ENCODE measurements at regions not wholly inside any gene's neighbourhood (a gene's known extent, or its start where the extent isn't known, plus 50 kb on each side); places are given as distances from the start of the nearest gene placed in this dataset.

DNA sequence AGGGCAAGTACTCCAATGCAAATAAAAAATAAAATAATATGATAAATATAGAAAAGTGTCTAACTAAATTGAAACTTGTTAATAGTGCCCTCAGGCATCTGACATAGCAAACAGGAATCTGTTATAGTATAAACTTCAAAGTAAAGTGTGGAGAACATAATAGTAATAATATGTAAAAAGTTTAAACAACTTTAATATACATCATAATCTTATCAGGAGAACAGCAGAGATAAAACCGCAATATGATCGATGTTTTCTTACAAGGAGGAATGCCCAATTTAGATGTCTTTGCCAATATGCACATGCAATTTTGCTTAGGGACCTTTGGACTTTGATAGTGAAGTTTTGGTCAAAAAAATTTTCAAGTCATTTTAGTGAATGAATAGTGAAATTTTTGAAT is 514.8 kb upstream of the IMPG1 start:
- Histone ChIP-seq H3K4me2 (ENCODE audit: control insufficient read depth, extremely low read depth, insufficient read depth, low read depth, low read length) (no peak overlapping the region), H3K4me3 (ENCODE audit: control insufficient read depth in 2 of 3, extremely low read depth in 1 of 3, insufficient read depth in 2 of 3, low read depth in 1 of 3, low read length in 3 of 3) (no peak overlapping the region), H3K27me3 (ENCODE audit: control insufficient read depth, extremely low read depth, insufficient read depth, low read length) (no peaks in the 10 kb centered on the region), H3K27ac (ENCODE audit: control insufficient read depth, insufficient read depth, low read length) (no peak overlapping the region), H3K9ac (ENCODE audit: control insufficient read depth, extremely low read depth, insufficient read depth, low read length) (no peak overlapping the region), H3K79me2 (ENCODE audit: control insufficient read depth, insufficient read depth, low read length) (no peaks in the 10 kb centered on the region), H3K9me3 (ENCODE audit: control insufficient read depth, low read depth, low read length) (no peaks in the 10 kb centered on the region), H4K20me1 (ENCODE audit: control insufficient read depth, extremely low read depth, insufficient read depth, low read length) (no peaks in the 10 kb centered on the region), H3K9me1 (ENCODE audit: control insufficient read depth, extremely low read depth, insufficient read depth, low read length) (no peaks in the 10 kb centered on the region), H3K36me3 (ENCODE audit: control insufficient read depth in 2 of 2, extremely low read depth in 1 of 2, insufficient read depth in 2 of 2, low read length in 2 of 2) (no peaks in the 10 kb centered on the region), H3K4me1 (ENCODE audit: control insufficient read depth, extremely low read depth, insufficient read depth, low read length) (no peaks in the 10 kb centered on the region), H2AFZ (ENCODE audit: control insufficient read depth, low read length) (no peak overlapping the region)
- TF ChIP-seq EZH2 (IDR thresholded peaks at IDR 0.05; ENCODE audit: low read length) (no peak), CTCF (optimal IDR thresholded peaks at IDR 0.05 in 1 of 3, IDR thresholded peaks at IDR 0.05 in 1 of 3, conservative IDR thresholded peaks at IDR 0.05 in 1 of 3; ENCODE audit: extremely low read depth in 1 of 3, insufficient read depth in 2 of 3, low read length in 3 of 3) (no peak)
- DNase-seq (ENCODE audit: low read depth, low spot score) = no peak
- dilution Hi-C loops (cut with MboI; ENCODE audit: extremely low pct_ligation_motif_present, low sequenced_read_pairs) = no loop called here
- FAIRE-seq = no peak

GRCh38 chr6:76584121-76584520 is 511.7 kb upstream of the IMPG1 start:
- no peak overlapping the region for H3K9ac ChIP-seq (ENCODE audit: control insufficient read depth, extremely low read depth, insufficient read depth, low read length)
- dilution Hi-C loops (cut with MboI; ENCODE audit: extremely low pct_ligation_motif_present, low sequenced_read_pairs) = no loop called here
- H3K27ac ChIP-seq (ENCODE audit: control insufficient read depth, insufficient read depth, low read length) = no peak overlapping the region
- no peaks in the 10 kb centered on the region for H3K9me1 ChIP-seq (ENCODE audit: control insufficient read depth, extremely low read depth, insufficient read depth, low read length)
- H2AFZ ChIP-seq (ENCODE audit: control insufficient read depth, low read length) = no peak overlapping the region
- no peaks in the 10 kb centered on the region for H3K36me3 ChIP-seq (ENCODE audit: control insufficient read depth in 2 of 2, extremely low read depth in 1 of 2, insufficient read depth in 2 of 2, low read length in 2 of 2)
- H3K79me2 ChIP-seq (ENCODE audit: control insufficient read depth, insufficient read depth, low read length) = no peaks in the 10 kb centered on the region
- DNase-seq (ENCODE audit: low read depth, low spot score) (no peak), FAIRE-seq (no peak)
- no peaks in the 10 kb centered on the region for H3K9me3 ChIP-seq (ENCODE audit: control insufficient read depth, low read depth, low read length)
- no peaks in the 10 kb centered on the region for H3K27me3 ChIP-seq (ENCODE audit: control insufficient read depth, extremely low read depth, insufficient read depth, low read length)
- H3K4me2 ChIP-seq (ENCODE audit: control insufficient read depth, extremely low read depth, insufficient read depth, low read depth, low read length) = no peak overlapping the region
- no peaks in the 10 kb centered on the region for H3K4me1 ChIP-seq (ENCODE audit: control insufficient read depth, extremely low read depth, insufficient read depth, low read length)
- H4K20me1 ChIP-seq (ENCODE audit: control insufficient read depth, extremely low read depth, insufficient read depth, low read length) = no peaks in the 10 kb centered on the region
- H3K4me3 ChIP-seq (ENCODE audit: control insufficient read depth in 2 of 3, extremely low read depth in 1 of 3, insufficient read depth in 2 of 3, low read depth in 1 of 3, low read length in 3 of 3) = no peak overlapping the region
- no peak for TF ChIP-seq CTCF (optimal IDR thresholded peaks at IDR 0.05 in 1 of 3, IDR thresholded peaks at IDR 0.05 in 1 of 3, conservative IDR thresholded peaks at IDR 0.05 in 1 of 3; ENCODE audit: extremely low read depth in 1 of 3, insufficient read depth in 2 of 3, low read length in 3 of 3)
- no peak for TF ChIP-seq EZH2 (IDR thresholded peaks at IDR 0.05; ENCODE audit: low read length)

All from keratinocyte (primary cell).